Lower lobe of right lung (tissue), 2 donors: ENCODE measurements at regions not wholly inside any gene's neighbourhood (a gene's known extent, or its start where the extent isn't known, plus 50 kb on each side); places are given as distances from the start of the nearest gene placed in this dataset.

Experiments
- ATAC-seq, 2 donors: fragments of 200-7000 bp; cut with Tn5 transposase; one replicate each; pipeline ENCODE4 v1.9.1; 2020 to 2022; ENCODE audit warnings: mild to moderate bottlenecking in 2 of 2, moderate library complexity in 2 of 2
- DNase-seq: peaks from one replicate; pipeline ENCODE4 v3.0.0-alpha.2; 2020
- H3K27ac ChIP-seq: fragments of 200-600 bp; one replicate; pipeline ENCODE4 v1.8.0; 2022
- H3K27me3 ChIP-seq: fragments of 200-600 bp; one replicate; pipeline ENCODE4 v1.8.0; 2022; ENCODE audit warnings: low read depth
- H3K36me3 ChIP-seq: fragments of 200-600 bp; one replicate; pipeline ENCODE4 v1.8.0; 2022; ENCODE audit warnings: mild to moderate bottlenecking
- H3K4me1 ChIP-seq: fragments of 200-600 bp; one replicate; pipeline ENCODE4 v1.8.0; 2022
- H3K4me3 ChIP-seq: fragments of 200-600 bp; one replicate; pipeline ENCODE4 v1.8.0; 2022; ENCODE audit warnings: mild to moderate bottlenecking
- H3K9me3 ChIP-seq: fragments of 200-600 bp; one replicate; pipeline ENCODE4 v1.8.0; 2022
- CTCF ChIP-seq: fragments of 200-600 bp; IDR thresholded peaks from one replicate; pipeline ENCODE4 v1.8.0; 2022; ENCODE audit warnings: antibody characterized with exemption, mild to moderate bottlenecking
- intact Hi-C: fragments of 100-400 bp; cut with DNase I; formaldehyde crosslinking; loops from one replicate; pipeline ENCODE4 v1.11.0; 2022
- donor health status: DM: no; HTN: yes; CAD: no; lungs with severe emphysema.

- Histone ChIP-seq H3K27me3 (no peaks in the 10 kb centered on the region), H3K4me1 (no peaks in the 10 kb centered on the region), H3K4me3 (no peak overlapping the region), H3K9me3 (no peaks in the 10 kb centered on the region), H3K36me3 (no peaks in the 10 kb centered on the region), H3K27ac (no peak overlapping the region)
- ATAC-seq: peak in 1 of 2 donors; percentile 42
- DNase-seq: no peak
- intact Hi-C loops: no loop called here
- TF ChIP-seq CTCF: no peak
Measured at GRCh38 chr10:124231168-124232155, 138.1 kb upstream of the CHST15 start.

- no peaks in the 10 kb centered on the region for H3K4me1 ChIP-seq
- no peak overlapping the region for H3K4me3 ChIP-seq
- intact Hi-C loops: no loop called here
- no peaks in the 10 kb centered on the region for H3K36me3 ChIP-seq
- no peak for ATAC-seq
- TF ChIP-seq CTCF: no peak
- no peaks in the 10 kb centered on the region for H3K27me3 ChIP-seq
- DNase-seq: no peak
- no peaks in the 10 kb centered on the region for H3K9me3 ChIP-seq
- no peak overlapping the region for H3K27ac ChIP-seq
Measured at GRCh38 chr10:124230635-124231167, 137.3 kb upstream of the CHST15 start.

- TF ChIP-seq CTCF: no peak
- ATAC-seq (no peak), DNase-seq (no peak)
- H3K36me3 ChIP-seq: no peaks in the 10 kb centered on the region
- no peak overlapping the region for H3K4me3 ChIP-seq
- intact Hi-C loops: no loop called here
- no peaks in the 10 kb centered on the region for H3K9me3 ChIP-seq
- no peaks in the 10 kb centered on the region for H3K27me3 ChIP-seq
- no peak overlapping the region for H3K27ac ChIP-seq
- no peaks in the 10 kb centered on the region for H3K4me1 ChIP-seq
Measured at GRCh38 chr10:124229989-124230634, 136.7 kb upstream of the CHST15 start.

GRCh38 chr10:124229201-124229988 lies 136.0 kb upstream of the CHST15 start:
- no peak overlapping the region for H3K4me3 ChIP-seq
- DNase-seq: no peak
- H3K36me3 ChIP-seq: no peaks in the 10 kb centered on the region
- intact Hi-C loops: no loop called here
- no peaks in the 10 kb centered on the region for H3K9me3 ChIP-seq
- no peaks in the 10 kb centered on the region for H3K27me3 ChIP-seq
- no peaks in the 10 kb centered on the region for H3K4me1 ChIP-seq
- no peak overlapping the region for H3K27ac ChIP-seq
- no peak for ATAC-seq
- TF ChIP-seq CTCF: no peak

- intact Hi-C loops: no loop called here
- ATAC-seq (no peak), DNase-seq (no peak)
- Histone ChIP-seq H3K4me3 (no peak overlapping the region), H3K36me3 (no peaks in the 10 kb centered on the region), H3K9me3 (no peaks in the 10 kb centered on the region), H3K27ac (no peak overlapping the region), H3K4me1 (no peaks in the 10 kb centered on the region), H3K27me3 (no peaks in the 10 kb centered on the region)
- TF ChIP-seq CTCF: no peak
Measured at GRCh38 chr10:124228471-124228870, 135.1 kb upstream of the CHST15 start.
